ENCODE measurements at regions not wholly inside any gene's neighbourhood (a gene's known extent, or its start where the extent isn't known, plus 50 kb on each side); places are given as distances from the start of the nearest gene placed in this dataset.

- 63 to 100% methylated on average over 1 of the region's 1 CpG for WGBS, 2 donors (ENCODE audit: low coverage in 1 of 2)
- no peaks in the 10 kb centered on the region for H3K9me3 ChIP-seq
- no peak overlapping the region for H3K4me3 ChIP-seq
- peaks cover 0 to 2% (median 0%) of the 10 kb centered on the region in 4 donors for H3K4me1 ChIP-seq
- in situ Hi-C loops (cut with MboI; ENCODE audit: low pct_ligation_motif_present in 1 of 4, low pct_unique_long_range_greater_than_20kb in 1 of 4, low sequenced_read_pairs in 3 of 4) (loop anchor here in 1 of 4 donors (25.0 kb wide), 1 partner anchor 277 kb away; no protein-coding TSS in a partner anchor), intact Hi-C loops (cut with DNase I; ENCODE audit: low total_unique reads) (no loop called here)
- H3K27ac ChIP-seq: no peak overlapping the region
- H3K36me3 ChIP-seq: no peaks in the 10 kb centered on the region
- DNase-seq: no peak
- no peaks in the 10 kb centered on the region for H3K27me3 ChIP-seq
- TF ChIP-seq CTCF (IDR thresholded peaks at IDR 0.05): no peak
- TF ChIP-seq POLR2A (IDR thresholded peaks at IDR 0.05): no peak
- TF ChIP-seq POLR2AphosphoS5 (IDR thresholded peaks at IDR 0.05): no peak
- TF ChIP-seq EP300 (IDR thresholded peaks at IDR 0.05; ENCODE audit: low read depth): no peak
These were observed 117.1 kb upstream of the TJP1 start for GRCh38 chr15:29939404-29939803.

- DNase-seq: no peak
- WGBS, 2 donors (ENCODE audit: low coverage in 1 of 2): 65 to 66% methylated on average over 14 of the region's 14 CpGs
- peaks cover 0 to 10% (median 0%) of the 10 kb centered on the region in 4 donors for H3K4me1 ChIP-seq
- no peak overlapping the region for H3K4me3 ChIP-seq
- intact Hi-C loops (cut with DNase I; ENCODE audit: low total_unique reads) (no loop called here), in situ Hi-C loops (cut with MboI; ENCODE audit: low pct_ligation_motif_present in 1 of 4, low pct_unique_long_range_greater_than_20kb in 1 of 4, low sequenced_read_pairs in 3 of 4) (loop anchor here in 1 of 4 donors (25.0 kb wide), 1 partner anchor 276 kb away; no protein-coding TSS in a partner anchor)
- no peaks in the 10 kb centered on the region for H3K27me3 ChIP-seq
- H3K36me3 ChIP-seq: no peaks in the 10 kb centered on the region
- no peak overlapping the region for H3K27ac ChIP-seq
- H3K9me3 ChIP-seq: no peaks in the 10 kb centered on the region
- TF ChIP-seq EP300 (IDR thresholded peaks at IDR 0.05; ENCODE audit: low read depth) (no peak), CTCF (IDR thresholded peaks at IDR 0.05) (peak in 2 of 5 experiments; percentile 7 to 16), POLR2A (IDR thresholded peaks at IDR 0.05) (no peak)
These were observed 116.4 kb upstream of the TJP1 start for GRCh38 chr15:29938361-29939335.

GRCh38 chr15:29937956-29938355, 115.7 kb upstream of the TJP1 start:
- DNase-seq: no peak
- in situ Hi-C loops (cut with MboI; ENCODE audit: low pct_ligation_motif_present in 1 of 4, low pct_unique_long_range_greater_than_20kb in 1 of 4, low sequenced_read_pairs in 3 of 4) (loop anchor here in 1 of 4 donors (25.0 kb wide), 1 partner anchor 276 kb away; no protein-coding TSS in a partner anchor), intact Hi-C loops (cut with DNase I; ENCODE audit: low total_unique reads) (no loop called here)
- H3K9me3 ChIP-seq: no peaks in the 10 kb centered on the region
- WGBS, 2 donors (ENCODE audit: low coverage in 1 of 2): 60 to 79% methylated on average over 2 of the region's 2 CpGs
- TF ChIP-seq POLR2A (IDR thresholded peaks at IDR 0.05) (no peak), CTCF (IDR thresholded peaks at IDR 0.05) (no peak), POLR2AphosphoS5 (IDR thresholded peaks at IDR 0.05) (no peak), EP300 (IDR thresholded peaks at IDR 0.05; ENCODE audit: low read depth) (no peak)
- H3K36me3 ChIP-seq: no peaks in the 10 kb centered on the region
- H3K27ac ChIP-seq: no peak overlapping the region
- peaks cover 0 to 14% (median 0%) of the 10 kb centered on the region in 4 donors for H3K4me1 ChIP-seq
- H3K4me3 ChIP-seq: no peak overlapping the region
- H3K27me3 ChIP-seq: no peaks in the 10 kb centered on the region

DNA sequence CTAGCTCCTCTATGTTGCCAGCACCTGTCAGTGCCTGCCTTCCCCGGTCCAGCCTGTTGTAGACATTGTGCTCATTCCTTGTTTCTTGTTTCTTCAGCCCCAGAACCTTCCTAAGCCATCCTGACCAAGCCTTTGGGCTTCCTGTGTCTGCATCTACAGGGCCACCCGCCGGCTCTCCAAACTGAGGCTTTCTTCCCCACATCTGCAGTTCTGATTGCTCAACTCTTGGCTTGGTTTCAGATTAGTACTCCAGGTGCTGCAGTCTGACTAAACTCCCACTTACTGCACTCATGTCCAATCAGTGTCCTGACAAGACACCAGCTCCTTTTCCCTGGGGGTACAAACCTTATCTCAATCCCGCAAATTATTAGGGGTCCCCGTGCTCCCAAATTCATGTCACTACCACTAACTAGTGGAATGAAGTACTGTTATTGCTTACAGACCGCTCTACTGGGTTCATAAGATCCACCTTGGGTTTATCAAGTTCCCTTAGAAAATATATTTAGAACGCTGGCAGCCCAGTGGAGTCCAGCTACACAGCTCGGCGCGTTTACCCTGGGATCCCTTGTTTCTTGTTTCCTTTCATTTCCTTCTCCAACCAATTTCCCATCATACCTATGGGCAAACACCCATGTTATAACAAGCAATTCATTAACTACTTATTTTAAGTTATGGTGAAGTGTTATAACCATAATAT, 114.2 kb upstream of the TJP1 start:
- no peak overlapping the region for H3K4me3 ChIP-seq
- in situ Hi-C loops (cut with MboI; ENCODE audit: low pct_ligation_motif_present in 1 of 4, low pct_unique_long_range_greater_than_20kb in 1 of 4, low sequenced_read_pairs in 3 of 4): loop anchor here in 1 of 4 donors (25.0 kb wide), 1 partner anchor 274 kb away; no protein-coding TSS in a partner anchor
- intact Hi-C loops (cut with DNase I; ENCODE audit: low total_unique reads): loop anchor here (1.0 kb wide), 1 partner anchor 34 kb away; no protein-coding TSS in a partner anchor
- no peak for TF ChIP-seq POLR2AphosphoS5 (IDR thresholded peaks at IDR 0.05)
- no peak for TF ChIP-seq EP300 (IDR thresholded peaks at IDR 0.05; ENCODE audit: low read depth)
- no peak for TF ChIP-seq CTCF (IDR thresholded peaks at IDR 0.05)
- TF ChIP-seq POLR2A (IDR thresholded peaks at IDR 0.05): no peak
- H3K4me1 ChIP-seq: peaks cover 0 to 14% (median 0%) of the 10 kb centered on the region in 4 donors
- no peak overlapping the region for H3K27ac ChIP-seq
- no peak for DNase-seq
- no peaks in the 10 kb centered on the region for H3K9me3 ChIP-seq
- WGBS, 2 donors (ENCODE audit: low coverage in 1 of 2): 83 to 87% methylated on average over 9 to 10 of the region's 10 CpGs
- H3K27me3 ChIP-seq: no peaks in the 10 kb centered on the region
- no peaks in the 10 kb centered on the region for H3K36me3 ChIP-seq

Data from transverse colon (tissue), 4 donors.